ENCODE measurements at regions not wholly inside any gene's neighbourhood (a gene's known extent, or its start where the extent isn't known, plus 50 kb on each side); places are given as distances from the start of the nearest gene placed in this dataset.

- ChIA-PET POLR2A (no interaction called here), RAD21 (ENCODE audit: unreplicated experiment) (no interaction called here), SMC1A (ENCODE audit: uncharacterized antibody, unreplicated experiment) (no interaction called here), CTCF (interaction anchor here (1.4 kb wide), 1 partner anchor 158 kb away, joined by 3 read pairs; no protein-coding TSS in a partner anchor)
- H3K36me3 ChIP-seq (ENCODE audit: control insufficient read depth in 2 of 2, insufficient read depth in 2 of 2, low read length in 1 of 2), result no peaks in the 10 kb centered on the region
- H3K79me2 ChIP-seq (ENCODE audit: control insufficient read depth, insufficient read depth, low read length), result no peaks in the 10 kb centered on the region
- WGBS (ENCODE audit: insufficient coverage, insufficient replicate concordance, low lambda C conversion rate, missing lambda C conversion rate), result 3% methylated on average over 5 of the region's 5 CpGs
- intact Hi-C loops (cut with micrococcal nuclease; ENCODE audit: unreplicated experiment), result no loop called here
- no peaks in the 10 kb centered on the region for H4K20me1 ChIP-seq (ENCODE audit: control insufficient read depth, insufficient read depth)
- no peak overlapping the region for H3K4me2 ChIP-seq (ENCODE audit: control insufficient read depth, insufficient read depth)
- H3K27me3 ChIP-seq (replicated peaks in 1 of 2; ENCODE audit: control insufficient read depth in 2 of 2, insufficient read depth in 2 of 2, low read length in 1 of 2), result no peaks in the 10 kb centered on the region
- no peak overlapping the region for H3K9ac ChIP-seq (ENCODE audit: control insufficient read depth, insufficient read depth, low read length)
- DNase-seq (ENCODE audit: low read depth, low spot score), result no peak
- H3K9me3 ChIP-seq (replicated peaks; ENCODE audit: control insufficient read depth, insufficient read depth, low read length), result no peaks in the 10 kb centered on the region
- no peak overlapping the region for H3K27ac ChIP-seq (ENCODE audit: control insufficient read depth, insufficient read depth)
- FAIRE-seq, result no peak
- no peak overlapping the region for H2AFZ ChIP-seq (ENCODE audit: control insufficient read depth, low read depth, low read length)
- no TSS peak for BruUV-seq (replicated peaks)
- no peak overlapping the region for H3K4me3 ChIP-seq
- ATAC-seq, result no peak
- no peak for TF ChIP-seq ZNF217 (IDR thresholded peaks at IDR 0.05)
- no peak for TF ChIP-seq GATAD2B (conservative IDR thresholded peaks at IDR 0.05; ENCODE audit: low read depth)
- H3K4me1 ChIP-seq (ENCODE audit: control insufficient read depth, insufficient read depth, low read length), result no peaks in the 10 kb centered on the region
- in situ Hi-C loops (cut with MboI), result no loop called here
Observed at GRCh38 chr3:20669184-20669583, 483.2 kb upstream of the SGO1 start.

GRCh38 chr3:20668411-20668810, 482.4 kb upstream of the SGO1 start:
- Histone ChIP-seq H3K4me1 (ENCODE audit: control insufficient read depth, insufficient read depth, low read length) (no peaks in the 10 kb centered on the region), H3K27me3 (replicated peaks in 1 of 2; ENCODE audit: control insufficient read depth in 2 of 2, insufficient read depth in 2 of 2, low read length in 1 of 2) (no peaks in the 10 kb centered on the region), H3K9me3 (replicated peaks; ENCODE audit: control insufficient read depth, insufficient read depth, low read length) (no peaks in the 10 kb centered on the region), H3K4me2 (ENCODE audit: control insufficient read depth, insufficient read depth) (no peak overlapping the region), H3K36me3 (ENCODE audit: control insufficient read depth in 2 of 2, insufficient read depth in 2 of 2, low read length in 1 of 2) (no peaks in the 10 kb centered on the region), H3K4me3 (no peak overlapping the region), H3K79me2 (ENCODE audit: control insufficient read depth, insufficient read depth, low read length) (no peaks in the 10 kb centered on the region), H3K9ac (ENCODE audit: control insufficient read depth, insufficient read depth, low read length) (no peak overlapping the region), H4K20me1 (ENCODE audit: control insufficient read depth, insufficient read depth) (no peaks in the 10 kb centered on the region), H3K27ac (ENCODE audit: control insufficient read depth, insufficient read depth) (no peak overlapping the region), H2AFZ (ENCODE audit: control insufficient read depth, low read depth, low read length) (no peak overlapping the region)
- TF ChIP-seq TBL1XR1 (IDR thresholded peaks at IDR 0.05; ENCODE audit: low read depth, low read length), result no peak
- TF ChIP-seq YBX1 (IDR thresholded peaks at IDR 0.05), result no peak
- no peak for TF ChIP-seq SUPT20H (IDR thresholded peaks at IDR 0.05; ENCODE audit: borderline replicate concordance, control insufficient read depth, low read depth, low read length)
- TF ChIP-seq E2F8 (IDR thresholded peaks at IDR 0.05; ENCODE audit: low read depth, partially characterized antibody), result no peak
- no peak for TF ChIP-seq NRF1 (conservative IDR thresholded peaks at IDR 0.05; ENCODE audit: low read depth, low read length)
- no peak for TF ChIP-seq RAD51 (IDR thresholded peaks at IDR 0.05)
- TF ChIP-seq KDM1A (IDR thresholded peaks at IDR 0.05; ENCODE audit: borderline replicate concordance), result no peak
- ChIA-PET CTCF (no interaction called here), RAD21 (ENCODE audit: unreplicated experiment) (no interaction called here), POLR2A (no interaction called here), SMC1A (ENCODE audit: uncharacterized antibody, unreplicated experiment) (interaction anchor here (1.0 kb wide), 1 partner anchor 50 kb away, joined by 3 read pairs; no protein-coding TSS in a partner anchor)
- 14% methylated on average over 3 of the region's 3 CpGs for WGBS (ENCODE audit: insufficient coverage, insufficient replicate concordance, low lambda C conversion rate, missing lambda C conversion rate)
- DNase-seq (ENCODE audit: low read depth, low spot score) (no peak), FAIRE-seq (no peak), ATAC-seq (no peak; the same call in 2 of the 3 replicates)
- in situ Hi-C loops (cut with MboI), result no loop called here
- intact Hi-C loops (cut with micrococcal nuclease; ENCODE audit: unreplicated experiment), result no loop called here
- BruUV-seq (replicated peaks), result no TSS peak
